ENCODE measurements at regions not wholly inside any gene's neighbourhood (a gene's known extent, or its start where the extent isn't known, plus 50 kb on each side); places are given as distances from the start of the nearest gene placed in this dataset.

GRCh38 chr10:33067481-33067880, 109.5 kb upstream of the ITGB1 start:
- no peak for TF ChIP-seq CTCF (IDR thresholded peaks at IDR 0.05)
- no peak for TF ChIP-seq POLR2A (IDR thresholded peaks at IDR 0.05)
- no peak for TF ChIP-seq POLR2AphosphoS5 (IDR thresholded peaks at IDR 0.05; ENCODE audit: insufficient read depth in 1 of 2, low read depth in 1 of 2)

Measured in vagina (tissue), 2 donors.